ENCODE measurements at regions not wholly inside any gene's neighbourhood (a gene's known extent, or its start where the extent isn't known, plus 50 kb on each side); places are given as distances from the start of the nearest gene placed in this dataset.

DNA sequence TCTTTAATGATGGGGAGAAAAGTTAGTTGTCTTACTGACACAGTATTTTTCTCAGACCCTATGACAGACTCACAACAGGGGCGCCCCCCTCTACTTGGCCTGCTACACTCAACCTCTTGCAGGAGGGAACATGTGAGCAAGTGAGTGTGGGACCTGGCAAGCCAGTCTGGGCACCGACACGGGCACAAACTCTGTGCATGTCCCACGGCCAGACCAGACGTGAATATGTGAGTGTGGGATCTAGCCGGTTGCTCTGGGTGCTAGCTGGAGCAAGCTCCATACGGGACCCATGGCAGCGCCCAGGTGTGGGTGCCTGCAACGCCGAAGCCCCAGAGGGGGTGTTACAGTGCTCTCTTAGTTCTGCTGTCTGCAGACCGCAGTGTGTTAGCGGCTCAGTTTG, 1437.3 kb upstream of the MIR17HG start:
- no peak for DNase-seq

DNA sequence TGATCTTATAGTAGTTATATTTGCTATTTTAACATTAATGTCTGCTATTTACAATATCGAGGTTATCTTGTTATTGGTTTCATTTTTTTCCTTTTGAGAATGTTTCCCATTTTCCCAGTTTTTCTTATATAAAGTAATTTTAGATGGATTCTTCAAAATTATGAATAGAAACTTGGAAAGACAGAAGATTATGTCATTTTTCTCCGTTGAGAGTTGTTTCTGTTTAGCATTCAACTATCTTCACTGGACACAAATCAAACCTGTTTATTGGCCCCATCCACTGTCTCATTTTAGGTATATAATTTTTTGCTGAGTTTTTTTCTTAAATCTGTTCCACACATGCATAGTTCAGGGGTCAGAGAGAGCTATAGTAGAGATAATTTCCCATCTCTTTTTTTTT, 1430.9 kb upstream of the MIR17HG start:
- no peak for DNase-seq

- DNase-seq: no peak
Measured at GRCh38 chr13:89920461-89920860, 1427.0 kb upstream of the MIR17HG start.

DNA sequence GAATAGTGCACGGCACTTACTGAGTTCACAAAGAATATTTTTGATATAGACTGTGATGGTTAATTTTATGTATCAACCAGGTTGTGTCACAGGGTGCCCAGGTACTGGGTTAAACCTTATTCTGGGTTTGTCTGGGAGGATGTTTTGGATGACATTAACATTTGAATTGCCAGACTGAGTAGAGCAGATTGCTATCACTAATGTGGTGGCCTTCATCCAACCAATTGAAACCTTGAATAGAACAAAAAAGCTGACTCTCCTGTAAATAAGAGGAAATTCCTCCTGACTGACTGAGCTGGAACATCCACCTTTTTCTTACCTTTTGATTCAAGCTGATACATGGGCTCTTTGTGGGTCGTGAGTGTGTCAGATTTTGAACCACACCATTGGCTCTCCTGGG, 1424.4 kb upstream of the MIR17HG start:
- no peak for DNase-seq

DNA sequence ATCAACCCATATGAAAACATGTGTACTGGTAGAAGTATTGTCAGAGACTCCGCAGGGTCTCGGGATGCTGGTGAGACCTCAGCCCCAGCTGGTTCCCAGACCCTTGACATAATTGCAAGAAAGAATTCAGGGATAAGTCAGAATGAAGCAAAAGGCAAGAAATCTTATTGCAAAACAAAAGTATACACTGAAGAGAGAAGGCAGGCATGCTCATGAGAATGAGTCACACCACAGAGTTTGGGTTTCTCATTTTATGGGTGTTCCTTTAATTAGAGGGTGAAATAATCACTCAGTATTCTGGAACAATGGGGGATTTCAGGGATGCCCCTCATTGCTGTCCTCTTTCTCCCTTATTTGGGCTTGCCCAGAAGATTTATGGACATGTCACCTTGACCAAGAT, 1423.8 kb upstream of the MIR17HG start:
- no peak for DNase-seq

- DNase-seq: peak; percentile 20
Measured at GRCh38 chr13:89925107-89925506, 1422.4 kb upstream of the MIR17HG start.

DNA sequence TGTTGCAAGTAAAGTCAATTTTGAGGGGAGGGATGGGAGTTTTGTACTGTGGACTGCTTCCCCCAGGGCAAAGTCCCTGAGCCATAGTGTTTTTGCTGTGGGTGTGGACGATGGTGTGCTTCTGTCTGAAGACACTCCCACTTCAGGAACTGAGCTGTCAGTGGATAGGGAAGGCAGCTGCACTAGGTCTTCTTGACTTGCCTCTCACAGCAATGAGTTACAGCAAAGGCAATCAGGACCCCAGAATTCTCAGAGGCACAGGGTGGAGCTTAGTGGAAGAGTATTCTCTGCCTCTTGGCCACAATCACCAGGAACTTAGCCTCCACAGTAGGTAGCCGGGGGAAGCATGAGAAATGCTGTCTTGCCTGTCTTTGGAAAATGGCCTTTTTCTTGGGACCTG, 1416.6 kb upstream of the MIR17HG start:
- no peak for DNase-seq

- no peak for DNase-seq
Measured at GRCh38 chr13:89932902-89933301, 1414.6 kb upstream of the MIR17HG start.

GRCh38 chr13:89936256-89936655, 1411.2 kb upstream of the MIR17HG start:
- no peak for DNase-seq

GRCh38 chr13:89937420-89937819, 1410.1 kb upstream of the MIR17HG start:
- no peak for DNase-seq

DNA sequence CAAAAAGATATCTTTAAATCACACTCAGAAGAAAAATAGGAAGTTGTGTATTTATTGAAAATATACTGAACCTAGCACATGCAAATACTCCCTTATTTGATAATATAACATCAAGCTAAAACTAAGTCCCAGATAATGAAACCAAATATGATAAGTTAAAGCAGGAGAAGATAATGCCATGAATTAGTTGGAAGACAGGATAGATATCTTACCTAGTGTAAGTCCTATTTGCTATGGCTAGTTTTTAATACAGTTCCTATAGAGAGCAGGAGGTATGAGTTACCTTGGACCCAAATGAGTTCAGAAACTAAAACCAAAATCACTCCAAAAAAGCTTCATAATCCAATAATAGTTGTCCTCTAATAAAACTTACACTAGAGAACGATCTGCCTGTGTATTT, 1407.1 kb upstream of the MIR17HG start:
- no peak for DNase-seq

DNA sequence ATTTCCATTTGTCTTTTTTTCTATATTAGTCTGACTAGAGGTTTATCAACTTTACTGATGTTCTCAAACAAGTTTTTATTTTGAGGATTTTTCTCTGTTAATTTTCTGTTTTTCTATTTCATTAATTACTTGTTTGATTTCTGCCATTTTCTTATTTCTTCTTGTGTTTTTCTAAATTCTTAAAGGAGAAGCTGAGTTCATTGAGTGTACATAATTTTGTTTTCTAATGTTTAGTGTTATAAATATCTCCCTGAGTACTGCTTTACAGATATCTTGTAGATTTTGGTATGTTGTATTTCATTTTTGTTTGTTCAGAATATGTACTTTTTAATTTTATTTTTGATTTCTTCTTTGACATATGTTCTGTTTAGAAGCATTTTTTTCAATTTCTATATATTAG, 1404.3 kb upstream of the MIR17HG start:
- DNase-seq: no peak

GRCh38 chr13:89950225-89950624, 1397.3 kb upstream of the MIR17HG start:
- DNase-seq: no peak

GRCh38 chr13:89951341-89951740, 1396.1 kb upstream of the MIR17HG start:
- no peak for DNase-seq

- DNase-seq: no peak
Measured at GRCh38 chr13:89953581-89953980, 1393.9 kb upstream of the MIR17HG start.

- no peak for DNase-seq
Measured at GRCh38 chr13:89955773-89956172, 1391.7 kb upstream of the MIR17HG start.

DNA sequence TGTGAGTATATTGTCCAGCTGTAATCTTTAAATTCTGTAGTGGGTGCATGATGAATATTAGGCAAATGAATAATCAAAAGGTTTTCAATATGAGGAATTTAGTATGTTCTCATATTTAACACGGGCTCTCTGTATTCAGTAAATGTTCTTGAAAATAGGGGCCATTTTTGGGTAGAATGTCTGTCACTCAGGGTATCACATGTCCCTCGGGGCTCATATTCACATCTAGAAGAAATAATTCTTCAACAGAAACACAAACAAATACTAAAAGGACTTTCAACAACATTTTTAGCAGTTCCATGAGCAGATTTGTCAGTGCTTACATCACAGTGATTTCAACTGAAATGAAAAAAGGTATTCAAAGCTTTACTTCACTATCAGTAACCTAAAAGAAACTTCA, 1388.4 kb upstream of the MIR17HG start:
- DNase-seq: no peak

DNA sequence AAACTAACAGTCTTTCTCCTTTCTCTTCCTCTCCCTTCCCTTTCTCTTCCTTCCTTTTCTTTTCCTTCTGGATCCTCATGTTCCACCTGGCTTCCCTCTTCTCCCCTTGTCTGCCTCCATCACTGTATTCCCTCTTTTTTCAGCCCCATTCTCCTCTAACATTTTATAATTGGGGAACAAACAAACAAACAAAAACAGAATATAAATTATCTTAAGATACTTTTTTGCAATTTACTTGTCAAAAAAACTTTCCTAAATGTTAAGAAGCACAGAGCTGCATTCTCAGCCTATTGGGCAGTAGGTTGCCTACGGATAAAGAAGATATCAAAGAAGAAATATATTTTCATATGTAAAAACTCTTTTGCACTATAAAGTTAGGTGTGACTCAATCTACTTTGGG, 1382.2 kb upstream of the MIR17HG start:
- DNase-seq: no peak

DNA sequence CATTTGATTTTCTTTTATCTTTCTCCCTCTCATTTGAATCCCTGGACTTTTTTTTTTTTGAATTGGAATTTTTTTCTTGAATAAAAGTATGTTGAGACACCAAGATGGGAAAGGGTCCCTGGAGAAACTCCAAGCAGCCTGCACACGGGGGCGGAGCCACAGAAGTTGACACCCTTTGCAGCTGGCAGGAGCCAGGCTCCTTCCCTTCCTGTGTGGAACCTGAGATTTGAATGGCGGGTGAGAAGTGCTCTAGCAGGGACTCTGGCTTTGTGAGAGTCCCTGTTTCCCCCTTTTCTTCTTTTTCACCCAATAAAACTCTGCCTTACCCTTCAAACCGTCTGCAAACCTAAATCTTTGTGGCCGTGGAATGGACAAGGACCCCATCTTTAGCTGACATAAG, 1381.0 kb upstream of the MIR17HG start:
- DNase-seq: no peak

GRCh38 chr13:89967701-89968100, 1379.8 kb upstream of the MIR17HG start:
- no peak for DNase-seq

GRCh38 chr13:89968470-89968869, 1379.0 kb upstream of the MIR17HG start:
- no peak for DNase-seq

GRCh38 chr13:89970353-89970709, 1377.2 kb upstream of the MIR17HG start:
- no peak for DNase-seq

GRCh38 chr13:89977203-89977602, 1370.3 kb upstream of the MIR17HG start:
- no peak for DNase-seq

GRCh38 chr13:89980896-89981295, 1366.6 kb upstream of the MIR17HG start:
- DNase-seq: no peak

DNA sequence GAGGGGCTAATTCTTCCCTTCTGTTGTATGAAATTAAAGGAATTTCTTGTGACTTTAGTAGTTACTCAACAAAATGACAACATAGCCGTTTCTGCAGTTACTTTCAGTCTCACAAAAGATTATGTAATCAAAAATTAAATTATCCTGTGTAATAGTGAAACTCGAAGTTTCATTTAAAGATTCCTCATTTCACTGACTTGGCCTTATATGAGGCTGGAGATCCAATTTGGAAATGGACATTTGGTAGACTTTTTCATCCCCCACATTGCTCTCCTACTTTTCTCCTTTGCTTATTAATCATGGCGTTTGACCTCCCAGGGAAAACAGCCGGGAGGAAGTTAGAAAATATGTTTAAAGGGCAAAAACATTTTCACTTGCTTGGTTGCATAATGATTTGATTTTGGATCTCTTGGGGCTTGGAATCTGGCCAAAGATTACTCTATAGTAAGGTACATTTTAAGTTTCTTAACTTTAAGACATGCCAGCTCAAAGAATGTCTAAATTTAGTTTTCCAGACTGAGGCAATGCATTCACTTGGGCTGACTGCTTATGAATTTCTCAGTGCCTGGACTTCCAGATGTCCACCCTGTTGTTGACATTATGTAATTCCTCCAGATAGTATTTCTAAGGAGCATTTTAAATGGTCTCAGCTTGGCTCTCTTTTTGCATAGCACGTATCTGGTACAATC, 1364.9 kb upstream of the MIR17HG start:
- DNase-seq: peak; percentile 12

Measured in tongue (tissue), 1 donor.